ENCODE measurements at regions not wholly inside any gene's neighbourhood (a gene's known extent, or its start where the extent isn't known, plus 50 kb on each side); places are given as distances from the start of the nearest gene placed in this dataset.

DNA sequence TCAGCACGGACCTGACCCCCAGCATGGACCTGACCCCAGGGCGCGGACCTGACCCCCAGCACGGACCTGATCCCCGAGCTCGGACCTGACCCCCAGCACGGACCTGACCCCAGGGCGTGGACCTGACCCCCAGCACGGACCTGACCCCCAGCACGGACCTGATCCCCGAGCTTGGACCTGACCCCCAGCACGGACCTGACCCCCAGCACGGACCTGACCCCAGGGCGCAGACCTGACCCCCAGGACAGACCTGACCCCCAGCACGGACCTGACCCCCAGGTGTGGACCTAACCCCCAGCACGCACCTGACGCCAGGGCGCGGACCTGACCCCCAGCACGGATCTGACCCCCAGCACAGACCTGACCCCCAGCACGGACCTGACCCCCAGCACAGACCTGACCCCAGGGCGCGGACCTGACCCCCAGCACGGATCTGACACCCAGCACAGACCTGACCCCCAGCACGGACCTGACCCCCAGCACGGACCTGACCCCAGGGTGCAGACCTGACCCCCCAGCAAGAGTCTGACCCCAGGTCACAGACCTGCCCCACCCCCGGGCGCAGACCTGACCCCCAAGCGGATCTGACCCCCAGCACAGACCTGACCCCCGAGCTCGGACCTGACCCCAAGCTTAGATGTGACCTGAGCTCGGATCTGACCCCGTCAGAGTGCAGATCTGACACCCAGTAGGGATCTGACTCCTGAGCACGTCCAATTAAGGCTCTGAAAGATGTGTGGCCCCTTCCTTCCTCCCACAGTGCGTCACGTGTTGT lies 98.7 kb downstream of the C16orf95 start:
- Mint-ChIP-seq H3K4me3 (no peak overlapping the region), H3K27ac (no peak overlapping the region), H3K4me1 (no peaks in the 10 kb centered on the region), H3K36me3 (no peaks in the 10 kb centered on the region), H3K27me3 (peaks cover 0 to 6% (median 6%) of the 10 kb centered on the region in 3 donors), H3K9me3 (peaks cover 0 to 7% (median 0%) of the 10 kb centered on the region in 7 donors)
- no peak for ATAC-seq (ENCODE audit: low read depth in 2 of 2)
- DNase-seq = no peak

GRCh38 chr16:87219287-87219909 lies 97.8 kb downstream of the C16orf95 start:
- Mint-ChIP-seq H3K4me1 (no peaks in the 10 kb centered on the region), H3K36me3 (no peaks in the 10 kb centered on the region), H3K27ac (no peak overlapping the region), H3K9me3 (peaks cover 0 to 7% (median 0%) of the 10 kb centered on the region in 7 donors), H3K4me3 (no peak overlapping the region), H3K27me3 (peaks cover 0 to 6% (median 6%) of the 10 kb centered on the region in 3 donors)
- DNase-seq = no peak
- ATAC-seq (ENCODE audit: low read depth in 2 of 2) = no peak

GRCh38 chr16:87221633-87222032 lies 95.6 kb downstream of the C16orf95 start:
- no peak overlapping the region for H3K4me3 Mint-ChIP-seq
- H3K4me1 Mint-ChIP-seq = no peaks in the 10 kb centered on the region
- no peak overlapping the region for H3K27ac Mint-ChIP-seq
- no peak for DNase-seq
- peaks cover 0 to 6% (median 6%) of the 10 kb centered on the region in 3 donors for H3K27me3 Mint-ChIP-seq
- H3K36me3 Mint-ChIP-seq = no peaks in the 10 kb centered on the region
- no peak for ATAC-seq (ENCODE audit: low read depth in 2 of 2)
- H3K9me3 Mint-ChIP-seq = peaks cover 0 to 7% (median 0%) of the 10 kb centered on the region in 7 donors

DNA sequence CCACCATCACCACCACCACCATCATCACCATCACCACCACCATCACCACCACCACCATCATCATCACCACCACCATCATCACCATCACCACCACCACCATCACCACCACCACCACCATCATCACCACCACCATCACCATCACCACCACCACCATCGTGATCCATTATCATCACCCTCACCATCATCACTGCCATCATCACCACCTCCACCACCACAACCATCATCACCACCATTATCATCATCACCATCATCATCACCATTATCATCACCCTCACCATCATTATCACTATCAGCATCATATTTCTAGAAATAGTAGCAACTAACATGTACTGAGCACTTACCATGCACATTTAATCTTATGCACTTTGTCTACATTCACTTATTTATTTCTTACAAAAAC lies 94.9 kb downstream of the C16orf95 start:
- peaks cover 0 to 7% (median 0%) of the 10 kb centered on the region in 7 donors for H3K9me3 Mint-ChIP-seq
- ATAC-seq (ENCODE audit: low read depth in 2 of 2) (no peak), DNase-seq (no peak)
- no peak overlapping the region for H3K4me3 Mint-ChIP-seq
- H3K27me3 Mint-ChIP-seq = peaks cover 0 to 6% (median 6%) of the 10 kb centered on the region in 3 donors
- no peak overlapping the region for H3K27ac Mint-ChIP-seq
- no peaks in the 10 kb centered on the region for H3K4me1 Mint-ChIP-seq
- H3K36me3 Mint-ChIP-seq = no peaks in the 10 kb centered on the region

GRCh38 chr16:87223656-87224248 lies 93.4 kb downstream of the C16orf95 start:
- ATAC-seq (ENCODE audit: low read depth in 2 of 2) = no peak
- Mint-ChIP-seq H3K27me3 (peaks cover 0 to 5% (median 5%) of the 10 kb centered on the region in 3 donors), H3K36me3 (no peaks in the 10 kb centered on the region), H3K4me1 (no peaks in the 10 kb centered on the region), H3K9me3 (peaks cover 0 to 7% (median 0%) of the 10 kb centered on the region in 7 donors), H3K27ac (no peak overlapping the region), H3K4me3 (no peak overlapping the region)
- no peak for DNase-seq

DNA sequence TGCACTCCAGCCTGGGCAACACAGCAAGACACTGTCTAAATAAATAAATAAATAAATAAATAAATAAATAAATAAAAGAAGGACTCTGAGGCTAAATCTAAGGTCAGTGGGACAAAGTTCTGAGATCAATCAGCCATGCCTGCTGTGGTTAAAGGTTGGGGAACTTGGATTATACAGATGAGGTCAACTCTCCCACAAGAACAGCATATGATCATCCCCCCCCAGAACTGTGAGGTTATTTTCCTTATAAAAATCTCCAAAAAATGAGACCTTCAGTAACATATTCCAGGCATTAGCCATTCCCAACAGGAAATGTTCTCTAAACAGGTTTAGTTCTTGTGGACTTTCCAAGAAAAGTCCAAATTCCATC lies 90.3 kb downstream of the C16orf95 start:
- no peaks in the 10 kb centered on the region for H3K36me3 Mint-ChIP-seq
- DNase-seq (no peak), ATAC-seq (ENCODE audit: low read depth in 2 of 2) (no peak)
- no peaks in the 10 kb centered on the region for H3K4me1 Mint-ChIP-seq
- H3K9me3 Mint-ChIP-seq = peaks cover 0 to 4% (median 0%) of the 10 kb centered on the region in 7 donors
- H3K27ac Mint-ChIP-seq = no peak overlapping the region
- H3K4me3 Mint-ChIP-seq = no peak overlapping the region
- peaks cover 0 to 18% (median 0%) of the 10 kb centered on the region in 3 donors for H3K27me3 Mint-ChIP-seq

DNA sequence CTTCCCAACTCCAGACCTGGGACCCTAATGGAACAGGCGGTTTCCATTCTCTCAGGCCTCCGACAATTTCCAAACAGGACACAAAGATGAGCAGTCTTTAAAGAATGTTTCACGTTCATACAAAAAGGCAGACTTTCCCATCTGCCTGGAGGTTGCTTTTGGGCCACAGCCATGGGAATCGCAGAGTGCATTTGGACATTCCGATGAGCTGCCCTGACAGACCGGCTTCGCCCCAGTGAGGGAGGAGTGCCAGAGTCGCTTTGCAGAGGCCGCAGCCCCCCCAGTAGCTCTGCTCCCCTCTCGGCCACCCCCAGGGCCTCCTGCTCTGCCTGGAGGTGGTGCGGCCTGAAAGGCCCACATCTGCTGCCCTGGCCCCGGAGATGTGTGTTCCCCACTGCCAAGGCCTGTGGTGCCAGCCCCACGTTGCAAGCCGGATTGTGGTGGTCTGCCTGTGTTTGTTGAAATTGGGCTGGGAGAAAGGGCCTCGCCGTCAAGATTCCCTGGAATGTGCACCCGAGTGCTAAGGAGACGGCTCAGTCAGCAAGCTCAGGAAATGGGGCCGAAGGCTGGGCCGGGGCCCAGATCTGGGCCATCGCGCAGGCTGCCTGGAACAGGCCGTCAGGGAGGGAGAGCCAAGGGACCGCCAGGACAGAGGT lies 89.8 kb downstream of the C16orf95 start:
- Mint-ChIP-seq H3K36me3 (no peaks in the 10 kb centered on the region), H3K27me3 (peaks cover 0 to 18% (median 0%) of the 10 kb centered on the region in 3 donors), H3K27ac (no peak overlapping the region), H3K4me1 (no peaks in the 10 kb centered on the region), H3K4me3 (no peak overlapping the region), H3K9me3 (peaks cover 0 to 4% (median 0%) of the 10 kb centered on the region in 7 donors)
- no peak for DNase-seq
- ATAC-seq (ENCODE audit: low read depth in 2 of 2) = no peak

DNA sequence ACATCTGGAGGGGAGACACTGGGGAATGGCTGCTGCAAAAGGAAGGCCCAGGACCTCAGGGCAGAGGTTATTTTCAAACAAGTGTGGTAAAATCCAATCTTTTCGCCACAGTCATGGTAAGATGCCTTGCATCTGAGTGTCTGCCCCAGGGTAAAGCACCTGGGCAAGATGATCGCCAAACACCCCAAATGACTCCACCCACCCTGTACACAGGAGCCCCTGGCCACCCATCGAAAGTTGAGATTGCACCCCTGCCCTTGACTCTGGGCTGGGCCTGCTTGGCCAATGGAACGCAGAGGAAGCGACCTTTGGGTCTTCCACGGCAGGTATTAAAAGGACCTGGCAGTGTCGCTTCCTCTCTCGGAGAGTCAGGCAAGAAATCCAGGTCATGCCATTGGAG lies 88.8 kb downstream of the C16orf95 start:
- DNase-seq = no peak
- Mint-ChIP-seq H3K27me3 (peaks cover 3 to 18% (median 4%) of the 10 kb centered on the region in 3 donors), H3K27ac (no peak overlapping the region)

DNA sequence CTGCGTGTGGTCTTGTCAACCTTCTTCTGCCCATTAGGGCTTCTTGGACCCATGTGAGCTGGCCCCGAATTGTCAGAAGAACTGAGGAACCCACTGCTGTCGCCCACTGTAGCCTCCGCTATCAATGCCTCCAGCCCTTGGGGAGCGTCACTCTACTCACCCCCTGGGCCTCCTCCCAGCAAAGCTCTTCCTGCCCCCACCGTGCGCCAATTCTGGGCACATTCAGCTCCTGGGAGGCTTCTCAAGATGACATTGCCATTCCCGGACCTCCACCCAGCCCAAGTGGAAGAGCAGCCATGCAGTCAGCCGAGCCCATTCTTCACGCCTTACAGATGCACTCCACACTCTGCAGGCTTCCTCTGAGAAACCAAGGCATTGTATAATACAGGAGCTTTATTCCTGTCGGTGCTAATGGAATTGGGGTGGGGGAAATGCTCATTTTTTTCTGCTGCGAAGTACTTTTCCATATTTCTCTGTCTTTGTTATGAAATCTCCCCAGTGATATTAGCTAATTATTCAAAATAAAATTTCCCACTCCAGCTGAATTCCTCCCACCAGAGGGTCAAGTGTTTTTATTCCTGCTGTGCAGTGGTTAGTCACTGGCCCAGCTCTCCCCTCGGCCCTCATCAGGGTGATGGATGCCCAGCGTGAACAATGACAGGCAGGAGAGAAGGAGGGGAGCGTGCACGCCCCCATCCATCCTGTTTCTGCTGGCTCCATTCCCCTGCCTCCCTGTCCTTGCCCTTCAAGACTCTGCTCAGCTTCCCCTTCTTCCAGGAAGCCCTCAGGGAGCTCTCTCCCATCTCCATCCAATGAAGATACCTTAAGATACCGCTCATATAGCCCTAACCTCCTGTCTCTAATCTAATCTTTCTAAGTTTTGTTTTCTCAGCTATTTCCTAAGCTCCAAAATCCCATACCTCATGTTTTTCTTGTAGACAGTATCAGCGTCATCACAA lies 87.7 kb downstream of the C16orf95 start:
- Mint-ChIP-seq H3K36me3 (no peaks in the 10 kb centered on the region), H3K27ac (peak overlapping the region in 1 of 6 donors; percentile 95), H3K4me3 (no peak overlapping the region), H3K4me1 (no peaks in the 10 kb centered on the region), H3K27me3 (peaks cover 5 to 18% (median 14%) of the 10 kb centered on the region in 3 donors), H3K9me3 (peaks cover 0 to 4% (median 0%) of the 10 kb centered on the region in 7 donors)
- DNase-seq = no peak
- ATAC-seq (ENCODE audit: low read depth in 2 of 2) = no peak

More for the DNA sequence above, 88.8 kb downstream of the C16orf95 start:
- ATAC-seq (ENCODE audit: low read depth in 2 of 2) = no peak
- H3K36me3 Mint-ChIP-seq = no peaks in the 10 kb centered on the region
- no peaks in the 10 kb centered on the region for H3K4me1 Mint-ChIP-seq
- no peak overlapping the region for H3K4me3 Mint-ChIP-seq
- peaks cover 0 to 4% (median 0%) of the 10 kb centered on the region in 7 donors for H3K9me3 Mint-ChIP-seq

- H3K27me3 Mint-ChIP-seq = peaks cover 9 to 25% (median 23%) of the 10 kb centered on the region in 3 donors
- peaks cover 0 to 4% (median 0%) of the 10 kb centered on the region in 7 donors for H3K9me3 Mint-ChIP-seq
- no peak overlapping the region for H3K27ac Mint-ChIP-seq
- H3K4me3 Mint-ChIP-seq = no peak overlapping the region
- ATAC-seq (ENCODE audit: low read depth in 2 of 2) (no peak), DNase-seq (no peak)
- H3K4me1 Mint-ChIP-seq = peaks cover 3 to 5% (median 3%) of the 10 kb centered on the region in 3 donors
- no peaks in the 10 kb centered on the region for H3K36me3 Mint-ChIP-seq
Observed at GRCh38 chr16:87230571-87230970, 86.6 kb downstream of the C16orf95 start.

- peaks cover 0 to 4% (median 0%) of the 10 kb centered on the region in 7 donors for H3K9me3 Mint-ChIP-seq
- no peak overlapping the region for H3K27ac Mint-ChIP-seq
- no peak overlapping the region for H3K4me3 Mint-ChIP-seq
Observed at GRCh38 chr16:87231295-87231694, 85.9 kb downstream of the C16orf95 start.

DNA sequence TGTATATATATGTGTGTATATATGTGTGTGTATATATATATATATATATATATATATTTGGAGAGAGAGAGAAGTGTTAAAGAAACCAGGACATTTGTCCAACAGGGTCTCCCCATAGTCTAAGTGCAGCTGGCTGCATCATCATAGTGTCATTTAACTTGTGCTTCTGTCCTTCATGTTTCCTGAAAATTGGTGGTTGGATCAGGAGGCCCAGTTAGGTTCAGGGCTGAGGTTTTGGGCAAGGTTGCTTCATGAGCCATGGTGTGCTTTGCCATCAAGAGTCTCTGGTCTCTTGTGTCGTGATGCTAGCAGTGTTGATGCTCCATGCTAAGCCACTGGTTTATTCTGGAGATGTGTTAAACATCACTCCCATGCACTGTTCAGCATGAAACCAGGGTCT lies 85.3 kb downstream of the C16orf95 start:
- H3K27me3 Mint-ChIP-seq = peaks cover 19 to 35% (median 32%) of the 10 kb centered on the region in 3 donors
- no peak for DNase-seq
- no peak overlapping the region for H3K4me3 Mint-ChIP-seq

More at GRCh38 chr16:87231295-87231694, 85.9 kb downstream of the C16orf95 start:
- no peak for ATAC-seq (ENCODE audit: low read depth in 2 of 2)
- DNase-seq = no peak
- peaks cover 10 to 13% (median 11%) of the 10 kb centered on the region in 3 donors for H3K4me1 Mint-ChIP-seq
- peaks cover 16 to 30% (median 30%) of the 10 kb centered on the region in 3 donors for H3K27me3 Mint-ChIP-seq
- H3K36me3 Mint-ChIP-seq = no peaks in the 10 kb centered on the region

More for the DNA sequence above, 85.3 kb downstream of the C16orf95 start:
- Mint-ChIP-seq H3K27ac (no peak overlapping the region), H3K36me3 (no peaks in the 10 kb centered on the region), H3K9me3 (peaks cover 0 to 4% (median 0%) of the 10 kb centered on the region in 7 donors), H3K4me1 (peaks cover 14 to 17% (median 15%) of the 10 kb centered on the region in 3 donors)
- no peak for ATAC-seq (ENCODE audit: low read depth in 2 of 2)
